ENCODE measurements at regions not wholly inside any gene's neighbourhood (a gene's known extent, or its start where the extent isn't known, plus 50 kb on each side); places are given as distances from the start of the nearest gene placed in this dataset.

DNA sequence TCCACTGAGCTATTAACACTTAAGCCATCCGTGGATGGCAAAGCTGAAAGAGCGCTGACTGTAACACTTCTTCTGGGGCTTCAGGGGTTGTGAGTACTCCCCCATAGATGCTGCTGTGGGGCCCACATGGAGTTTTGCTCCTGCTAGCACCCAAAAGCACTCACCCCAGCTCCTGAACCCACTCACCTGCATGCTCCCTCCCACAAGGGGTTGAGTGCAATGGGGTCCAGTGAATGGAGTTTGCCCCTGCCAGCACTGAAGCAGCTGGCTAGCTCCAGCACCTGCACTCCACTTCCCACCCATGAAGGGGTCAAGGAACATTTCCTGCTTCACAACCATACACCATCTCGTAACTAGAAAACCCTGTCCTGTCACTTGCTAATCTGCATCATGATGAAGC is 78.9 kb downstream of the IL21 start (continued):
- TF ChIP-seq, protein P1, sequence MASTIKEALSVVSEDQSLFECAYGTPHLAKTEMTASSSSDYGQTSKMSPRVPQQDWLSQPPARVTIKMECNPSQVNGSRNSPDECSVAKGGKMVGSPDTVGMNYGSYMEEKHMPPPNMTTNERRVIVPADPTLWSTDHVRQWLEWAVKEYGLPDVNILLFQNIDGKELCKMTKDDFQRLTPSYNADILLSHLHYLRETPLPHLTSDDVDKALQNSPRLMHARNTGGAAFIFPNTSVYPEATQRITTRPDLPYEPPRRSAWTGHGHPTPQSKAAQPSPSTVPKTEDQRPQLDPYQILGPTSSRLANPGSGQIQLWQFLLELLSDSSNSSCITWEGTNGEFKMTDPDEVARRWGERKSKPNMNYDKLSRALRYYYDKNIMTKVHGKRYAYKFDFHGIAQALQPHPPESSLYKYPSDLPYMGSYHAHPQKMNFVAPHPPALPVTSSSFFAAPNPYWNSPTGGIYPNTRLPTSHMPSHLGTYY (CRISPR knock-in tag; IDR thresholded peaks at IDR 0.05): no peak
- TF ChIP-seq EMX1 (CRISPR knock-in tag; IDR thresholded peaks at IDR 0.05): no peak
- TF ChIP-seq ATF1 (CRISPR knock-in tag; IDR thresholded peaks at IDR 0.05): no peak
- no peak for TF ChIP-seq SP1 (CRISPR knock-in tag; conservative IDR thresholded peaks at IDR 0.05)
- no peak for TF ChIP-seq NR1H2 (CRISPR knock-in tag; IDR thresholded peaks at IDR 0.05)

- Mint-ChIP-seq H3K27ac (no peak overlapping the region), H3K9me3 (peaks cover 19% of the 10 kb centered on the region), H3K4me1 (no peaks in the 10 kb centered on the region), H3K36me3 (no peaks in the 10 kb centered on the region), H3K27me3 (ENCODE audit: low read depth) (peaks cover 3% of the 10 kb centered on the region; the same call in 1 of the 2 replicates), H3K4me3 (no peak overlapping the region)
- CTCF ChIA-PET: no interaction called here
- POLR2A ChIA-PET: no interaction called here
- TF ChIP-seq, protein P2, sequence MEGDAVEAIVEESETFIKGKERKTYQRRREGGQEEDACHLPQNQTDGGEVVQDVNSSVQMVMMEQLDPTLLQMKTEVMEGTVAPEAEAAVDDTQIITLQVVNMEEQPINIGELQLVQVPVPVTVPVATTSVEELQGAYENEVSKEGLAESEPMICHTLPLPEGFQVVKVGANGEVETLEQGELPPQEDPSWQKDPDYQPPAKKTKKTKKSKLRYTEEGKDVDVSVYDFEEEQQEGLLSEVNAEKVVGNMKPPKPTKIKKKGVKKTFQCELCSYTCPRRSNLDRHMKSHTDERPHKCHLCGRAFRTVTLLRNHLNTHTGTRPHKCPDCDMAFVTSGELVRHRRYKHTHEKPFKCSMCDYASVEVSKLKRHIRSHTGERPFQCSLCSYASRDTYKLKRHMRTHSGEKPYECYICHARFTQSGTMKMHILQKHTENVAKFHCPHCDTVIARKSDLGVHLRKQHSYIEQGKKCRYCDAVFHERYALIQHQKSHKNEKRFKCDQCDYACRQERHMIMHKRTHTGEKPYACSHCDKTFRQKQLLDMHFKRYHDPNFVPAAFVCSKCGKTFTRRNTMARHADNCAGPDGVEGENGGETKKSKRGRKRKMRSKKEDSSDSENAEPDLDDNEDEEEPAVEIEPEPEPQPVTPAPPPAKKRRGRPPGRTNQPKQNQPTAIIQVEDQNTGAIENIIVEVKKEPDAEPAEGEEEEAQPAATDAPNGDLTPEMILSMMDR (IDR thresholded peaks at IDR 0.05): no peak
- no peak for TF ChIP-seq JUN (CRISPR knock-in tag; IDR thresholded peaks at IDR 0.05)
- DNase-seq (ENCODE audit: low spot score): no peak
- ATAC-seq: no peak
Observed at GRCh38 chr4:122540838-122541237, 80.0 kb downstream of the IL21 start.

DNA sequence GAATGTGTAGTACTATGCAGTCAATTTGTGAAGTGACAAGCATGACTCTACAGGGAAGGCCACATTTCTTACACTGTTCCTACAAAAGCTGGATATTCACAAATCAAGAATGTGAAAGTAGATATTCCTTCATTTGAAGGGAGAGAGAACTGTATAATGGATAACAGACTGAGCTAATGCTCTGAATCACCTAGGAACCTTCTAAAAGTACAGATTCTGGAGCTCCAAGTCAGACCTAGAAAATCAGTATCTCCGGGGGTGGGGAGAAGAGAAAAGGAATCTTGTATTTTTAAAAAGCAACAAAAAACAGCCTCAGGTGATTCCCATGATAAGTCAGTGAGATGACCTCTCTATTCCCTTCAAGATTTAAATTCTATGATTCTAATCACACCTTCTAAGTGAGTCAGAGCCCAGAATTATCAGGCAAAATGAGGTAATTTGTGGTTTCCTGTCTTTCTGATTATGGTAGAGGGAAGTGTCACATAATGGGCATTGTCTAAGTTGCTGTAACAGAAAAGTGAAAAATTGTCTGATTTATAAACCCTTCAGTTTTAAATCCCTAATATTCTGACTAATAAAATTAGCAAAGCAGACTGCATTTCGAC is 80.9 kb downstream of the IL21 start:
- DNase-seq (ENCODE audit: low spot score): no peak
- Mint-ChIP-seq H3K27ac (no peak overlapping the region), H3K4me1 (no peaks in the 10 kb centered on the region), H3K27me3 (ENCODE audit: low read depth) (peaks cover 3% of the 10 kb centered on the region; the same call in 1 of the 2 replicates), H3K9me3 (peaks cover 25% of the 10 kb centered on the region), H3K36me3 (no peaks in the 10 kb centered on the region), H3K4me3 (no peak overlapping the region)
- ATAC-seq: no peak
- TF ChIP-seq ESRRA (CRISPR knock-in tag; IDR thresholded peaks at IDR 0.05; ENCODE audit: borderline replicate concordance) (no peak), NR1H2 (CRISPR knock-in tag; IDR thresholded peaks at IDR 0.05) (no peak), FOXJ3 (CRISPR knock-in tag; IDR thresholded peaks at IDR 0.05; ENCODE audit: borderline replicate concordance) (no peak), GRHL2 (CRISPR knock-in tag; IDR thresholded peaks at IDR 0.05; ENCODE audit: insufficient replicate concordance, severe bottlenecking) (no peak), OVOL2 (CRISPR knock-in tag; IDR thresholded peaks at IDR 0.05; ENCODE audit: borderline replicate concordance) (no peak), ZNF671 (CRISPR knock-in tag; IDR thresholded peaks at IDR 0.05) (no peak), SOX15 (CRISPR knock-in tag; IDR thresholded peaks at IDR 0.05) (no peak), ATF1 (CRISPR knock-in tag; IDR thresholded peaks at IDR 0.05) (no peak), ZNF263 (CRISPR knock-in tag; IDR thresholded peaks at IDR 0.05; ENCODE audit: low read depth) (no peak), NFE2L1 (CRISPR knock-in tag; IDR thresholded peaks at IDR 0.05) (no peak), ZNF138 (CRISPR knock-in tag; conservative IDR thresholded peaks at IDR 0.05) (no peak), EMX1 (CRISPR knock-in tag; IDR thresholded peaks at IDR 0.05) (no peak)
- TF ChIP-seq, protein P3, sequence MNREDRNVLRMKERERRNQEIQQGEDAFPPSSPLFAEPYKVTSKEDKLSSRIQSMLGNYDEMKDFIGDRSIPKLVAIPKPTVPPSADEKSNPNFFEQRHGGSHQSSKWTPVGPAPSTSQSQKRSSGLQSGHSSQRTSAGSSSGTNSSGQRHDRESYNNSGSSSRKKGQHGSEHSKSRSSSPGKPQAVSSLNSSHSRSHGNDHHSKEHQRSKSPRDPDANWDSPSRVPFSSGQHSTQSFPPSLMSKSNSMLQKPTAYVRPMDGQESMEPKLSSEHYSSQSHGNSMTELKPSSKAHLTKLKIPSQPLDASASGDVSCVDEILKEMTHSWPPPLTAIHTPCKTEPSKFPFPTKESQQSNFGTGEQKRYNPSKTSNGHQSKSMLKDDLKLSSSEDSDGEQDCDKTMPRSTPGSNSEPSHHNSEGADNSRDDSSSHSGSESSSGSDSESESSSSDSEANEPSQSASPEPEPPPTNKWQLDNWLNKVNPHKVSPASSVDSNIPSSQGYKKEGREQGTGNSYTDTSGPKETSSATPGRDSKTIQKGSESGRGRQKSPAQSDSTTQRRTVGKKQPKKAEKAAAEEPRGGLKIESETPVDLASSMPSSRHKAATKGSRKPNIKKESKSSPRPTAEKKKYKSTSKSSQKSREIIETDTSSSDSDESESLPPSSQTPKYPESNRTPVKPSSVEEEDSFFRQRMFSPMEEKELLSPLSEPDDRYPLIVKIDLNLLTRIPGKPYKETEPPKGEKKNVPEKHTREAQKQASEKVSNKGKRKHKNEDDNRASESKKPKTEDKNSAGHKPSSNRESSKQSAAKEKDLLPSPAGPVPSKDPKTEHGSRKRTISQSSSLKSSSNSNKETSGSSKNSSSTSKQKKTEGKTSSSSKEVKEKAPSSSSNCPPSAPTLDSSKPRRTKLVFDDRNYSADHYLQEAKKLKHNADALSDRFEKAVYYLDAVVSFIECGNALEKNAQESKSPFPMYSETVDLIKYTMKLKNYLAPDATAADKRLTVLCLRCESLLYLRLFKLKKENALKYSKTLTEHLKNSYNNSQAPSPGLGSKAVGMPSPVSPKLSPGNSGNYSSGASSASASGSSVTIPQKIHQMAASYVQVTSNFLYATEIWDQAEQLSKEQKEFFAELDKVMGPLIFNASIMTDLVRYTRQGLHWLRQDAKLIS (CRISPR knock-in tag; IDR thresholded peaks at IDR 0.05; ENCODE audit: borderline replicate concordance): no peak
- TF ChIP-seq, protein P4, sequence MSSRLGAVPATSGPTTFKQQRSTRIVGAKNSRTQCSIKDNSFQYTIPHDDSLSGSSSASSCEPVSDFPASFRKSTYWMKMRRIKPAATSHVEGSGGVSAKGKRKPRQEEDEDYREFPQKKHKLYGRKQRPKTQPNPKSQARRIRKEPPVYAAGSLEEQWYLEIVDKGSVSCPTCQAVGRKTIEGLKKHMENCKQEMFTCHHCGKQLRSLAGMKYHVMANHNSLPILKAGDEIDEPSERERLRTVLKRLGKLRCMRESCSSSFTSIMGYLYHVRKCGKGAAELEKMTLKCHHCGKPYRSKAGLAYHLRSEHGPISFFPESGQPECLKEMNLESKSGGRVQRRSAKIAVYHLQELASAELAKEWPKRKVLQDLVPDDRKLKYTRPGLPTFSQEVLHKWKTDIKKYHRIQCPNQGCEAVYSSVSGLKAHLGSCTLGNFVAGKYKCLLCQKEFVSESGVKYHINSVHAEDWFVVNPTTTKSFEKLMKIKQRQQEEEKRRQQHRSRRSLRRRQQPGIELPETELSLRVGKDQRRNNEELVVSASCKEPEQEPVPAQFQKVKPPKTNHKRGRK (CRISPR knock-in tag; IDR thresholded peaks at IDR 0.05; ENCODE audit: borderline replicate concordance): no peak
- TF ChIP-seq, protein P5, sequence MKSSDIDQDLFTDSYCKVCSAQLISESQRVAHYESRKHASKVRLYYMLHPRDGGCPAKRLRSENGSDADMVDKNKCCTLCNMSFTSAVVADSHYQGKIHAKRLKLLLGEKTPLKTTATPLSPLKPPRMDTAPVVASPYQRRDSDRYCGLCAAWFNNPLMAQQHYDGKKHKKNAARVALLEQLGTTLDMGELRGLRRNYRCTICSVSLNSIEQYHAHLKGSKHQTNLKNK (CRISPR knock-in tag; IDR thresholded peaks at IDR 0.05): no peak
- ChIA-PET POLR2A (no interaction called here), CTCF (no interaction called here)

All from WTC11 (cell line).